HL-60 (cell line): ENCODE measurements at regions not wholly inside any gene's neighbourhood (a gene's known extent, or its start where the extent isn't known, plus 50 kb on each side); places are given as distances from the start of the nearest gene placed in this dataset.

Experiments
- DNase-seq, 2 experiments: peaks; one replicate each; pipeline ENCODE4 v3.0.0-alpha.2; 2010 to 2020; ENCODE audit warnings: low read depth in 1 of 2, low spot score in 1 of 2
- H3K27ac ChIP-seq: fragments of 250-450 bp; sonication (Bioruptor Pico); replicated peaks from 2 replicates; pipeline ENCODE4 v1.5.1; 2020; ENCODE audit warnings: mild to moderate bottlenecking, moderate library complexity
- H3K27me3 ChIP-seq: fragments of 250-450 bp; sonication (Bioruptor Pico); 2 replicates; pipeline ENCODE4 v1.5.1; 2021; ENCODE audit warnings: mild to moderate bottlenecking, moderate library complexity; ENCODE audit not compliant: insufficient read depth, poor library complexity, severe bottlenecking
- H3K4me3 ChIP-seq: replicated peaks from 2 replicates; pipeline ENCODE4 v1.5.1; 2011; ENCODE audit warnings: mild to moderate bottlenecking, control low read depth, low read length; ENCODE audit not compliant: insufficient read depth
- GABPA ChIP-seq: IDR thresholded peaks from 2 replicates; pipeline ENCODE4 v1.6.1; 2012; ENCODE audit warnings: low read depth
- POLR2AphosphoS5 ChIP-seq: IDR thresholded peaks from 2 replicates; pipeline ENCODE4 v1.6.1; 2012; ENCODE audit warnings: low read depth
- SPI1 ChIP-seq: IDR thresholded peaks from 2 replicates; pipeline ENCODE4 v1.6.1; 2012; ENCODE audit warnings: low read depth, mild to moderate bottlenecking, borderline replicate concordance
- TF ChIP-seq, protein P1 (sequence below): IDR thresholded peaks from 2 replicates; pipeline ENCODE4 v1.6.1; 2012; ENCODE audit warnings: low read depth; ENCODE audit not compliant: insufficient replicate concordance
- TF ChIP-seq, protein P2 (sequence below): IDR thresholded peaks from one replicate; pipeline ENCODE4 v1.5.1; 2011; ENCODE audit warnings: low read length, control low read depth, inconsistent platforms; ENCODE audit not compliant: insufficient read depth

DNA sequence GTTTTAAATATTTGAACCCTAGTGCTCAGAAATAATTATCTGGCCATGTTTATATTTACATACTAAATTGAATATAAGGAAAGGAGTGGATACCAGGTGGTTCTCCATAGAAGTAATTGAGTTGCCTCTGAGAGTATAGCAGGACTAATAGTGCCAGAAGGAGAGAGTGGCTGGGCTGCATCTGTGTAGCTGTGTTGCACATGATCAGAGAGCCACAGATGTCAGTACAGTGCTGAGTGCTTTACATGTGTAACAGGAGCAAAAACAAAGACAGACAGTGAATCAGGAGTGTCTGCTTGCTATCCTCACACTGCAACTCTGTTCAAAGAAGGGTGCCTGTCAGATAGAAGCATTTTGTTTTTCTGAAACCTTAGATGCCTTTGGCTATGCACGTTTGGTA lies 353.9 kb upstream of the PAPPA start:
- no peak overlapping the region for H3K4me3 ChIP-seq
- TF ChIP-seq, protein P1, sequence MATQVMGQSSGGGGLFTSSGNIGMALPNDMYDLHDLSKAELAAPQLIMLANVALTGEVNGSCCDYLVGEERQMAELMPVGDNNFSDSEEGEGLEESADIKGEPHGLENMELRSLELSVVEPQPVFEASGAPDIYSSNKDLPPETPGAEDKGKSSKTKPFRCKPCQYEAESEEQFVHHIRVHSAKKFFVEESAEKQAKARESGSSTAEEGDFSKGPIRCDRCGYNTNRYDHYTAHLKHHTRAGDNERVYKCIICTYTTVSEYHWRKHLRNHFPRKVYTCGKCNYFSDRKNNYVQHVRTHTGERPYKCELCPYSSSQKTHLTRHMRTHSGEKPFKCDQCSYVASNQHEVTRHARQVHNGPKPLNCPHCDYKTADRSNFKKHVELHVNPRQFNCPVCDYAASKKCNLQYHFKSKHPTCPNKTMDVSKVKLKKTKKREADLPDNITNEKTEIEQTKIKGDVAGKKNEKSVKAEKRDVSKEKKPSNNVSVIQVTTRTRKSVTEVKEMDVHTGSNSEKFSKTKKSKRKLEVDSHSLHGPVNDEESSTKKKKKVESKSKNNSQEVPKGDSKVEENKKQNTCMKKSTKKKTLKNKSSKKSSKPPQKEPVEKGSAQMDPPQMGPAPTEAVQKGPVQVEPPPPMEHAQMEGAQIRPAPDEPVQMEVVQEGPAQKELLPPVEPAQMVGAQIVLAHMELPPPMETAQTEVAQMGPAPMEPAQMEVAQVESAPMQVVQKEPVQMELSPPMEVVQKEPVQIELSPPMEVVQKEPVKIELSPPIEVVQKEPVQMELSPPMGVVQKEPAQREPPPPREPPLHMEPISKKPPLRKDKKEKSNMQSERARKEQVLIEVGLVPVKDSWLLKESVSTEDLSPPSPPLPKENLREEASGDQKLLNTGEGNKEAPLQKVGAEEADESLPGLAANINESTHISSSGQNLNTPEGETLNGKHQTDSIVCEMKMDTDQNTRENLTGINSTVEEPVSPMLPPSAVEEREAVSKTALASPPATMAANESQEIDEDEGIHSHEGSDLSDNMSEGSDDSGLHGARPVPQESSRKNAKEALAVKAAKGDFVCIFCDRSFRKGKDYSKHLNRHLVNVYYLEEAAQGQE, result no peak
- no peak for TF ChIP-seq SPI1
- no peak for TF ChIP-seq POLR2AphosphoS5
- no peak for TF ChIP-seq GABPA
- TF ChIP-seq, protein P2, sequence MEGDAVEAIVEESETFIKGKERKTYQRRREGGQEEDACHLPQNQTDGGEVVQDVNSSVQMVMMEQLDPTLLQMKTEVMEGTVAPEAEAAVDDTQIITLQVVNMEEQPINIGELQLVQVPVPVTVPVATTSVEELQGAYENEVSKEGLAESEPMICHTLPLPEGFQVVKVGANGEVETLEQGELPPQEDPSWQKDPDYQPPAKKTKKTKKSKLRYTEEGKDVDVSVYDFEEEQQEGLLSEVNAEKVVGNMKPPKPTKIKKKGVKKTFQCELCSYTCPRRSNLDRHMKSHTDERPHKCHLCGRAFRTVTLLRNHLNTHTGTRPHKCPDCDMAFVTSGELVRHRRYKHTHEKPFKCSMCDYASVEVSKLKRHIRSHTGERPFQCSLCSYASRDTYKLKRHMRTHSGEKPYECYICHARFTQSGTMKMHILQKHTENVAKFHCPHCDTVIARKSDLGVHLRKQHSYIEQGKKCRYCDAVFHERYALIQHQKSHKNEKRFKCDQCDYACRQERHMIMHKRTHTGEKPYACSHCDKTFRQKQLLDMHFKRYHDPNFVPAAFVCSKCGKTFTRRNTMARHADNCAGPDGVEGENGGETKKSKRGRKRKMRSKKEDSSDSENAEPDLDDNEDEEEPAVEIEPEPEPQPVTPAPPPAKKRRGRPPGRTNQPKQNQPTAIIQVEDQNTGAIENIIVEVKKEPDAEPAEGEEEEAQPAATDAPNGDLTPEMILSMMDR, result no peak
- H3K27me3 ChIP-seq, result no peaks in the 10 kb centered on the region
- DNase-seq, result no peak
- no peak overlapping the region for H3K27ac ChIP-seq

DNA sequence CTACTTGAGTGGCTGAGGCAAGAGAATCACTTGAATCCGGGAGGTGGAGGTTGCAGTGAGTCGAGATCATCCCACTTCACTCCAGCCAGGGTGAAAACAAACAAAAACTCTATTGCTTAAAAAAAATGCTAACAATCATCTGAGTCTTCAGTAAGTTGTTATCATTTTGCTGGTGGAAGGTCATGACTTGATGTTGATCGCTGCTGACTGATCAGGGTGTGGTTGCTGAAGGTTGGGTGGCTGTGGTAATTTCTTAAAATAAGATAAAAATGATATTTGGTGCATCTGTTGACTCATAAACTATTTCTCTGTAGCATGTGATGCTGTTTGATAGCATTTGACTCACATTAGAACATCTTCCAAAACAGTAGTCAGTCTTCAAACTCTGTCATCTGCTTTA lies 349.4 kb upstream of the PAPPA start:
- no peak overlapping the region for H3K27ac ChIP-seq
- H3K27me3 ChIP-seq, result no peaks in the 10 kb centered on the region
- TF ChIP-seq GABPA, result no peak
- TF ChIP-seq, protein P1, result no peak
- TF ChIP-seq POLR2AphosphoS5, result no peak
- TF ChIP-seq, protein P2, result no peak
- DNase-seq, result no peak
- H3K4me3 ChIP-seq, result no peak overlapping the region

DNA sequence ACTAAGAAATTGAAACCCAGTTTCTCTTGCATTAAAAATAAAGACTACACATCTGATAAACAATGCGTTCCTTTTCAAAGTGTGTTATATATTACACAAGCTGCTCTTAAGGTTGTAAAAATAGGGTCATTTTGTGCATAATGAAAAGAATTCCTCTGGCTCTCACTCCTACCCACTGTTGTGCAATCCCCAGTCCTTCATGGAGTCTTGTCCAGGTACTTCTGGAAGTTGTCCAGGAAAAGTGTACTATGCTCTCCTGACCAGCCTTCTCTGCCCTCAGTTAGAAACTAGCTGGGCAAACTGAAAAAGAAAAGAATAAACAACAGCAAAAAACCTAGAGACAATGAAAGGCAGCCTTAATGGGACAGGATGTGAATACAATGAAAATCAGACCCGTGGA lies 345.5 kb upstream of the PAPPA start:
- no peak for DNase-seq
- no peaks in the 10 kb centered on the region for H3K27me3 ChIP-seq
- TF ChIP-seq, protein P1, result no peak
- no peak overlapping the region for H3K27ac ChIP-seq
- no peak overlapping the region for H3K4me3 ChIP-seq

- no peak overlapping the region for H3K4me3 ChIP-seq
- no peak for DNase-seq
- H3K27ac ChIP-seq, result no peak overlapping the region
- TF ChIP-seq POLR2AphosphoS5 (no peak), GABPA (no peak), SPI1 (no peak)
- TF ChIP-seq, protein P1, result no peak
- TF ChIP-seq, protein P2, result no peak
- H3K27me3 ChIP-seq, result no peaks in the 10 kb centered on the region
Observed at GRCh38 chr9:115808695-115809094, 344.9 kb upstream of the PAPPA start.
